HG02870 (cell line): ENCODE measurements at regions not wholly inside any gene's neighbourhood (a gene's known extent, or its start where the extent isn't known, plus 50 kb on each side); places are given as distances from the start of the nearest gene placed in this dataset.

Experiments used
- ATAC-seq: cut with Tn5 transposase; IDR thresholded peaks from one replicate; pipeline ENCODE4 v1.9.1; 2021; ENCODE audit warnings: mild to moderate bottlenecking, moderate library complexity; ENCODE audit not compliant: unreplicated experiment

DNA sequence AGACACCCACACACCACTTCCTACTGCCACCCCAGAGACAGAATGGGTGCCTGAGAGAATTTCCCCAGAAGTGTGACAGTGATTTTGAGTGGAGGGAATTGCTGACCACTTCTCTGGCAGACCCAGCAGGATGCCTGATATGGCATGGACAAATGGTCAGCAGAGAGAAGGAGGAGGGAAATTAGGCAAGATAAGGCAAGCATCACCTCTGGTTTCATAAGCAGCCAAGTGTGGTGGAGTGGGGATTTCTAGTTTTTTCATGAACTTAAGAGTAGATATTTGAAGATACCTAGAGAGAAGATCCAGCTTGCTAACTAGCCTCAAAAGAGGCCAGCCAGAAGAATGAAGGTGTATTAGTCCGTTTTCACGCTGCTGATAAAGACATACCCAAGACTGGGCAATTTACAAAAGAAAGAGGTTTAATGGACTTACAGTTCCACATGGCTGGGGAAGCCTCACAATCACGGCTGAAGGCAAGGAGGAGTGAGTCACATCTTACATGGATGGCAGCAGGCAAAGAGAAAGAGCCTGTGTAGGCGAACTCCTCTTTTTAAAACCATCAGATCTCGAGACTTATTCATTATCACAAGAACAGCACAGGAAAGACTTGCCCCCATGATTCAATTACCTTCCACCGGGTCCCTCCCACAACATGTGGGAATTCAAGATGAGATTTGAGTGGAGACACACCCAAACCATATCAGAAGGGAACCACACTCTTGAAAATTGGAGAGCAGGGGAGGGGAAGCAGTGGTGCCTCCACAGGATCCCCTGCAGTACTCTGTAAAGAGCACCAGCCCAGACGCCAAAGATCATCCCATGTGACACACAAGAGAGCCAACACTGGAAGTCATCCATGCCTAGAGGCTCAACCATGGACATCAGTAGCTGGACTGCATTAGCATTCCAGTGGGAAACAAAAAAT, 64.2 kb downstream of the RBM43 start:
- ATAC-seq: no peak

DNA sequence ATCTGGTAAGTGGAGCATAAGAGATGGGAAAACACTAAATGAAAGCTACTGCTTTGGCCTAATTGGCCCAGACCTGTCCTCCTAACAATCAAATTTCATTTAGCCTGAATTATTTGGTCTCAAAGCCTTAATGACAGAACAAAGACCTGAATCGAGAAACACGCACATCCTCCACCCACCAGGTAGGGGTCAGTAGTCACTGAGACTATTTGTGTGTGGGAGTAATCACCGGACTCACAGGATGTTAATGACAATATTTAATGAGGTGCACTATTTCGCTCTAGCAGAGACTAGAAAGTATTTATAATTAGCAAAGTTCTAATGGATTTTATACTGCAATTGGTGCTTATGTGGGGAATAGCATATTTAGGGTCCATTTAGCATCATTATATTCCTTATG, 68.1 kb downstream of the RBM43 start:
- ATAC-seq: no peak

DNA sequence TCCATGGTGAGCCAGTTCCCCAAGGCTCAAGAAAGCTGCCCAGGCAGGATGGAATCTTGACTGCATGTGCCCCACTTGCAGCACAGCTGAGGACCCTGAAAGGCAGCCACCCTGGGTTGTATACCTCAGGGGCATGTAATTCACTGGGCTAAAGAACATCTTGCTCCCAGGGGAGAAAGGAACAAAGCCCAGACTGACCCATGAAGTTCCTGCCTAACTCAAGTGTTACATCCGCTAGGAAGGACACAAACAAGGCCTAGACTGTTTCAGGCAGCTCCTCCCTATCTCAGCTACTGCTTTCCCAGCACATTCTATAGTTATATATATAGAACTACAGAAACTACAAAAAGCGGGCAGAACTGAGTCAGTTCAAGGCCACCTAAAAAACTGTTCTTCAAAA, 69.0 kb downstream of the RBM43 start:
- ATAC-seq: no peak

DNA sequence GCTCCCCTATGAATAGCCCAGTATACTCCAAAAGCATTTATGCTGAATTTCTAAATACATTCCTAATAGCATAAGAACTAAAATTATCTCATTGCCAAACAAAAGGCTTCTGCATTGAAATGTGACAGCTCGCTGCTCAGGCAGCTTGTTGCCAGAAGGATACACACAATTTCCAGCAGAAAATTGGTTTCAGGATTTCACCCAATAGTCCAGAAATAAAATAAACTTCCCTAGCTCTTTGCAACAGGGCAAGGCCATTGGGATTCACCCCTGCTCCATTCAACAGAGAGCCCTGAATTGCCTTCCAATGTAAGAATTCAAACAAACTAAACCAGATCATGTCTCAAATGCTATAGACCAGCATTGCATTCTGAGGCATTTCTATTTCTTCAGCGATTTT, 70.7 kb downstream of the RBM43 start:
- no peak for ATAC-seq

DNA sequence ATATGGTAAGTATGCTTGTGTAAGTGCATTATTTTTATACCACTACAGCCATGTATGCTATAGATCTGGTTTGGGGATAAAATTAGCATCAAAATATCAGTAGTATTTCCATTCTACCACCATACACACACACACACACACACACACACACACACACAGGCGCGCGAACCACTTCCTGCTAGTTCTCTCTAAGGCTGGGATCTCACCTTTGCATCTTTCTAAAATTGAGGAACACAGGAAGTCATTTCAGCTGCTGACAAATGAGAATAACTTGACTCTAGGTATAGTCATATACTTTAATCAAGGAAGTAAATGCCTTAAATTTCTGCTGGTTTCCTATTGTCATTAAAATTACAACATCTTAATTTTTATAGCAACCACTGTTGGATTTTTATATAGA, 72.5 kb downstream of the RBM43 start:
- no peak for ATAC-seq

DNA sequence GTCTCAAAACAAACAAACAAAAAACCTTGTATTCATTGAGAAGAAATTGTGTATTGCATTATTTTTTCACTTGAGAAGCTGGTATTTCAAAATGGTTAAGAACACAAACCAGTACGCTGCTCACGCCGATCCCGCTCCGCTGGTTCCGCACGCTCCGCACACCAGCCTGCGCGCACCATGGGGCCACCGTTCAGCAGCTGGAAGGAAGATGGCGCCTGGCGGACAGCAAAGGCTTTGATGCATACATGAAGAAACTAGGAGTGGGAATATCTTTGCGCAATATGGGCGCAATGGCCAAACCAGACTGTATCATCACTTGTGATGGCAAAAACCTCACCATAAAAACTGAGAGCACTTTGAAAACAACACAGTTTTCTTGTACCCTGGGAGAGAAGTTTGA, 75.7 kb downstream of the RBM43 start:
- no peak for ATAC-seq

DNA sequence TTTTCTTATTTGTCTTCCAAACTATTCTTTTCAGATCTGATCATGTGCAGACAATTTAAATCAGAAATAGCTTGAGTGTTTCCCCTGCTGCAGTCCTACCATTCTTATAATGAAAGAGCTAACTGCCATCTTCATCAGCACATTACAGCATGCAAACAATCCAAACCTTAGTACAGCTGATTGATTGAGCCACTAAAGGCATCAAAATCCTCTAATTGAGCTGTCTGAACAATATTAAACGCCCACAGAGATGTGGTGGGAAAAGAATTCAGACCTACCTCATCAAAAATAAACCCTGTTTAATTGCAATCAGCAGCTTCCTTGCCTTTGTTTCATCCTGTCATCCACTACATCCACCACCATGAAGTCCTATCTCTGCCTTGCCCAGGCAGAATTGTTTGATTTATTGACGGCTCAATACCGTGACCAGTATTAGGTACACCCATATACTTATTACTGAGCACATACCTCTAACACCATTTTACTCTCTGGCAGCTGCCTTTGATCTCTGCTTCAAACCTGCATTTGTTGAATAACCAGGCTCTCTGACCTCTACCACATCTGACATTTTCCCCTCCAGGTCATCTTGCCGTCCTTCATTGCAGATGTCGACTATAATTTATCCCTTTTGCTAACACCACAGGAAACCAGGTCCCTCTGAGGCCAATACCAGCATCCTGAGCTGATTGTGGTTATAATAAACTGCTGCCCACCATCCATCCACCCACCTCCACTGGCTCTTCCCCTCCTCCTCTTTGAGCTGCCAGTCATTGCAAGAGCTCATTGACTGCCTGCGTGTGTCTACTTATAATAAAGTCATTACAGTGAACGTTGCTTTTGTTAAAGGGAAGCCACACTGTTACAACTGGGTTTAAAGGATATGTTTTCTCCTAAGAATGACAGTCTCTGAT, 78.5 kb downstream of the RBM43 start:
- no peak for ATAC-seq

DNA sequence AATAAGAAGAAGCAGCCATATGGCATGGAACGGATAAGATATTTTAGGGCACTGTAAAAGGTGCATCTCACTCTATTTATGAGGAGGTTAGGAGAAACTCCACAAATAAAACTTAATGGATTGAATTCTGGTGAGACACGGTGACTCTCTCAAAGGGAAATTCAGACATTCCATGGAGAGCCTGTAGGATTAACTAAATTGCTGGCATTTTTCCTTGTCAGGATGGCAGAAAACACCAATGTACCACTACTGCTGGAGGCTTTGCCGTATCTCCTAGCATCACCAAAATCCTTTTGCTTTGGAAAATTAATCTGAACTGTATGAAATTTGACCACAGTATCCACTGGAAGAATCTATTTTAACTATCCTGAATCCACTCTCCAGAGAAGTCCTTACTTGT, 79.3 kb downstream of the RBM43 start:
- ATAC-seq: no peak

DNA sequence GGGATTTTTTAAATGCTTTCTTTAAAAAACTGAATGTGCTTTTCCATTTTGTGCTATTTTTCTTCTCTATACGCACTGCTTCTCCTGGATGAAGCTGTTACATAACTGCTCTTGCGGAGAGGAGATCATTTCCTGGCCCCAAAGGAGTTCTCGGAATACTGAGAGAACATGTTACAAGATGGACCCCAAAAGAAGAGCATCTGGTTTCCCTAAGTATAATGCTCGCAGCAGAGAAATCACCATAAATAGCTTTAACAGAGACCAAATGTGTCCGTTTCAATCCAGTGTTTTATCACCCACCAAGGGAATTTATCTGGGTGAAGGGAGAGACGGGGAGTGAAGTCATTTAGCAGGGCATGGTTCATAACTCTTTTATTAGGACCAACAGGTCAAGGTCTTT, 80.1 kb downstream of the RBM43 start:
- ATAC-seq: no peak

DNA sequence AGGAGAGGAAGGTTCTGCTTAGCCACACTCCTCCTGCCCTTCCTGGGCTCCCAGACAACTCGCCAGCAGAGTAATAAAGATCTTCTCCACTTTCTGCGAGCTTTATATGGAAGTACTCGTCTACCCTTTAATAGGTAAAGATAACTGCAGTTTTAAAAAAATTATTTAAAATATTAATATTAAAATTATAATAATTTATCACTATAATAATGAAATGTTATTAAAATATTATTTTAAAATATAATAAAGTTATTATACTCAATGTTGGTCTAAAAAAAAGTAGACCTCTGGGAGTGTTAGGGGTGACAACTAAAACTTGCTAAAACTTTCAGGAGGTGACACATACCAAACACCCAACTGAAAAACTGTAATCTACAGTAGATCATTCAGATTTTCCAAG, 81.5 kb downstream of the RBM43 start:
- no peak for ATAC-seq

DNA sequence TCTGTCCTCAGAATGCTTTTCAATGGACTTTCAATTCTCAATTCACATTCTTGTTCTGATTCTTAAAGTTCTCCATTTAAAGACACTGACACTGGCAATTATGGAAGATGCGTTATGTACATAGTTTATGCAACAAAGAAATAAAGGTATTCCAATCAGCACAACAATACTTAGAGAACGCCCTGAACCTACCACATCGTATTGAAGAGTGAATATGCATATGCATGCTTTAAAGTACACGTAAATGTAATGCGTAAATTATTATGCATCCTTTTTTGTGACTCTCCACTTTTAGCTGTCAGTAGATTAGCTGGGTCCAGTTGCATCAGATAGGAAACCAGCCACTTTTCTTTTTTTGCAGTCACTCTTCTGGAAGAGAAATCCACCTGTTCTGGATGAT, 83.5 kb downstream of the RBM43 start:
- no peak for ATAC-seq

DNA sequence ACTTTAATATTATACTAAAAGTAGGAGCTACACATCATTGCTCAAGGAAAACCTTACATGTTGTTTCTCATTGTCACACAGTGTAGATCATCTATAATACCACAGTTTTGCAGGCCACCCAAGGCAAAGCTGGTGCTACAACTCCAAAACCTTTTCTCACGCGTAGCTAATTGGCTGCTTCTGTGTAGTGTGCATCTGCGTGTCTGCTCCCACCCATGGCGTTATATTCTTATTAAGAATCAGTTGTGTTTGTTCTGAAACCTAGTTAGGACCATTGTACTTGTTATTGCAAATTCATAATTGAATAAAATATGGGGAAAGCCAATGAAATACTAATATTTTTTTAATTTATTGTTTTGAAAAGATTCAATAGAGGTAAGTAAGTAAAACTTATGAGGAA, 83.9 kb downstream of the RBM43 start:
- no peak for ATAC-seq

DNA sequence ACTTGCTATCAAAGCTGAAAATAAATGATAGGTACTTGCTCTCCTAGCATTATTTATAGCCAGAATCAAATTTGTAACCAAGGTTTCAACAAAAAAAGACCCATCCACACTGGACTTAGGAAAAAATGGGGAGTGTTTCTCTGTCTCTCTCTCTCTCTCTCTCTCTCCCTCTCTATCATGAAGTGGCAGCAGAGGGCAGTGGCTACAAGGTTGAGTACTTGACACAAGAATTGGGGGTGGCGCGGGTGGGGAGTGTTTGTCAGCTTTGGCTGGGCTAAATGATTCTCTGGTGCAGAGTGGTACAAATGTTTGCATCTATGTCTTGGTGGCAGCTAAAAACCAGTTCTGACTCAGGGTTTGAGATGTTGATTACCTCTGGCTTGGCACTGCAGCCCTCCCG, 85.0 kb downstream of the RBM43 start:
- no peak for ATAC-seq

DNA sequence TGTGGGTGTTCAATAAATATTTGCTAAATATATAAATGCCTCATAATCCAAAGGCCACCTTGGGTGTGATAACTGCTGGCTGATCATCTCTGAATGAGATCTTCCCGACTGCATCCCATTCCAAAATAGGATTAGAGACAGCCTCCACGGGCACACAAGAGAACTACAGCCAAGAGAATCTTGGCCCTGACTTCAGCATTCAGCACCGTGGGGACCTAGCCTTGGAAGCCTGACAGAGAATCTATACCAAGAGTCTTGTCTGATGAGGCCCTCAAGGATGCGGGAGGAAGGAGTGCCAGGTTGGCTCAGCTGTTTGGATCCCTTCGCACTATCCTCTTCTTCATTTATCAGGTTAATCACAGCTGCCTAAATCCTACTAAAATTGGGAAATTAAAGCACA, 85.8 kb downstream of the RBM43 start:
- ATAC-seq: no peak

DNA sequence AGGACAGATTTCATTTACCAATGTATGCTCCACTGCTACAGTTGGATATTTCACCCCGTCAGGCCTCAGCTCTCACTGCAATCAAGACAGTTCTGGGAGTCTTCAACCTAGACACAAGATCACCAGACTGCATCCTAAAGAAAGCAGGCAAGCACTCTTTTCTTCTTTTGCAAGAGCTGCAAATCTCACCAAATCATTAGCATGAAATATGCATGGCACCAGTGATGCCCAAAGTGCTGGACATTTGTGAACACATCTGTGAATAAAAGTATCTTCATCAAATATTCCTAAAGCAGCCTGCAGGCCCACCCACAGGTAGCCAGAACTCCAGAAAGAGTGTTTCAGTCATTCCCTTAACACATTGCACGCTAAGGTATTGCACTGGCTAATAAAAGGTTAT, 87.5 kb downstream of the RBM43 start:
- ATAC-seq: no peak

DNA sequence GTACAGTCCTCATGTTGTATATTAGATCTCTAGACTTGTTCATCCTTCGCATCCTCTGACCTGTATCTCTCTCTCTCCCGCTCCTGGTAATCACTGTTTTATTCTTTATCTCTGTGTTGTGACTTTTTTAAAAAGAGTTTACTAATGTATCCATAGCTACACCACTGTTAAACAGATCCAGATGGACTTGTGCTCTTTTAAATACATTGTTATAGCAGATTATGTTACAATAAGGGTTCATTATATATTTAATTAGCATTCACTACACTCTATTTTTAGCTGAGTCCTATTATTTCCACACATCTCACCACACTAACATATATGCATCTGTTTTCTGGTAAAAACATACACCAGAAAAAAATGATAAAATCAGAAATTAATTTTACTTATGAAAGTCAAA, 90.5 kb downstream of the RBM43 start:
- ATAC-seq: no peak

DNA sequence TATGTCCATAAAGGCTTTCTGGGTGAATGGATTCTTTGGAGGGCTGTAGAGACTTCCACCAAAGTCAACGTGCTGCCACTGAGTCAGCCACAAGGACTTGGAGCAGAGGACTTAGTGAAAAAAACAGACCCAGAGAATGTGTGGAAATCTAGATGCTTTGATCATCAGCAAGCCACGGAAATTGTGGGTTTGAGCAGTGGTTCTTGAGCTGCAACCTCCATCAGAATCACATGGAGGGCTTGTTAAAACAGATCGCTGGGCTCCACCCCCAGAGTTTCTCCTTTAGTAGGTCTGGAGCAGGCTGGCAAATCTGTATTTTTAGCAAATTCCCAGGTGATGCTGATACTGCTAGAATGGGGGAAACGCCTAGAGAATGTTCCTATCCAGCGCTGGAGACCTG, 95.3 kb downstream of the RBM43 start:
- ATAC-seq: no peak

DNA sequence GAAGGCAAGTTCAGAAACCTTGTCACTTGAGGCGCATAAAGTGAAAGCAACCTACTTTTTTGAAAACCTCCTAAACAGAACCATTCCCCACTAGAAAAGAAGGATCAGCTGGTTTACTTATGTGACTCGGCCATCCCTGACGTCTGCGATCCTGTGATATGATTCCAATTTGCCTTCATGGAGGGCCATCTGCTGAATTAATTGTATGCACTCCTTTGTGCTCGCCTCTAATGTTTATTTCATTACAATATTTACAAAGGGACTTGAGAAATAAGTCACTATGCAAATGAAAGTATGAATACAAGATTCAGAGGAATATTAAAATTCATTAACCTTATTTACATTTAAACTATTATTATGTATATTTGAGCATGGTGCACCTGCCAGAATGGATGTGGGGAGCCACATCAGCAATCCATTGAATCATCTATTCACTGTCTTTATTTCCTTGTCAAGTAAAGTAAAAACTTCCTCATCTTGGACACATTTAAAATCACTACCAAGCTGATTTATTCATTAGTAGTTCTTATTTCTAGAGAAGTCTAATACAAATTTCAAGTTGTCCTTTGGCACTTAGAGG, 96.5 kb downstream of the RBM43 start:
- ATAC-seq: no peak

DNA sequence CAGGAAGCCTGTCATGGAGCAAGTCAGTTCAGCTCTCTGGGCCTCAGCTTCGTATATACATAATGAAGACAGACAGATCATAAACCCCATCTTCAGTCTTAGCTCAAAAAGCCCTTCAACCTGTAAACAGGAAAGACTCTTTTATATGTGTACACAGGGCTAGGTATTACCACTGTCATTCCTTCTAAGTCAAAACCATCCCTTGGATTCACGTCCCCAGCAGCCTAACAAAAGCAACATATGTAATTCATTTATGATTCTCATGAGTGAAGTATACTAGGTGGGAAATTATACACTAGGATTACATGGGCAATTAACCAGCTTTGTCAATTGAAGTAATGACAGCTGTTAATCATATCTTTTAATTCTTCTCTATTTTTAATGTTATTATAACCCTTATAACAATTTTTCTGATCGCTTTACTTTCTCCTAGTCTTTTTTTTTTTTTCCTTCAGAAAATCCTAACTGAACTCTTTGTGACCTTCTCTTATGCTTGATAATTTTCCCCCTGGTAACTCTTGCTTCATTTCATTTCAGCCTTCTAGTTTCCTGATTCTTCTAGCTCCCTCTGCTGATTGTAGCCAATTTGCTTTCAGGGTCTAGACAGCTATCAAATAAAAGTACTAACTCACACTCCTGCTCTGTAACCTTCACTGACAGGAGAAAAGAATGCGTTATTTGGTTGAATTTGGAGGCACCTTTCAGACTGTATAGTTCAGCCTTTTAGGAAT, 99.7 kb downstream of the RBM43 start:
- no peak for ATAC-seq

DNA sequence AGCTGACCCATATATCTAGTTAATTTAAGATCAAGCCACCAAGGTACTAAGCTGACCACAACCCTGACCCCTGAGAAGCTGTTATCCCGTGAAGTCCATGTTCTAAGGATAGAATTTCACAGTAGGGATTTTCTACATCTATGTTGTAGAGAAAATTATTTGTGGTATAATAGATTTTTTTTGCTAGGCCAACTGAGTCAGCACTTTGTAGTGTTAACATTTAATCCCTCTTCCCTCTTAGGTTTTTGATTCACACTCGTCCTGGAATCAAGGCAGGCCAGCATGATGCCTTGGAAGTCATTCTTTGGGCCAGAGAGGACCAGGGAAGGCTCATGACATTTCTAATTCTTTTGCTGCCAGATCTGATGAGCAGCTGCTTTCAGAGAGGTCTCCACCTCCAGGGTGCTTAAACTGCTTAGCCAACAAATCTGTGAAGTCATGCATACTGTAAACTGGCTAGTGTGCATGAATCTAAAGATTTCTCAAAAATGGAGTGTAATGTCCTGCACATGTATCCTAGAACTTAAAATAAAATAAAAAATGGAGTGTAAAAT, 102.5 kb downstream of the RBM43 start:
- no peak for ATAC-seq
